ENCODE measurements at regions not wholly inside any gene's neighbourhood (a gene's known extent, or its start where the extent isn't known, plus 50 kb on each side); places are given as distances from the start of the nearest gene placed in this dataset.
"Not testable (repeated sequence)": the region's sequence is repeated elsewhere in the genome, so short reads cannot be mapped to it uniquely, and the experiment has no call there.

DNA sequence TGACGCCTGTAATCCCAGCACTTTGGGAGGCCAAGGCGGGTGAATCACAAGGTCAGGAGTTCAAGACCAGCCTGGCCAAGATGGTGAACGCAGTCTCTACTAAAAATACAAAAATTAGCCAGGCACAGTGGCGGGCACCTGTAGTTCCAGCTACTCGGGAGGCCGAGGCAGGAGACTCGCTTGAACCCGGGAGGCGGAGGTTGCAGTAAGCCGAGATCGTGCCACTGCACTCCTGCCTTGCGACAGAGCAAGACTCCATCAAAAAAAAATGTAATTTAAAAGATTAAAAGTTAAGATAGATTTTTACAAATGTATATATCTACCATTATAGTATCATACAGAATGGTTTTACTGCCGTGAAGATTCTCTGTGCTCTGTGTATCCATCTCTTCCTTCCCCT lies 1464.1 kb downstream of the FOXD4L5 start:
- H3K27me3 ChIP-seq = peaks cover 32% of the 10 kb centered on the region
- not testable (repeated sequence) for H3K4me1 ChIP-seq (ENCODE audit: low read depth); H3K9me3 ChIP-seq (ENCODE audit: low read depth)

DNA sequence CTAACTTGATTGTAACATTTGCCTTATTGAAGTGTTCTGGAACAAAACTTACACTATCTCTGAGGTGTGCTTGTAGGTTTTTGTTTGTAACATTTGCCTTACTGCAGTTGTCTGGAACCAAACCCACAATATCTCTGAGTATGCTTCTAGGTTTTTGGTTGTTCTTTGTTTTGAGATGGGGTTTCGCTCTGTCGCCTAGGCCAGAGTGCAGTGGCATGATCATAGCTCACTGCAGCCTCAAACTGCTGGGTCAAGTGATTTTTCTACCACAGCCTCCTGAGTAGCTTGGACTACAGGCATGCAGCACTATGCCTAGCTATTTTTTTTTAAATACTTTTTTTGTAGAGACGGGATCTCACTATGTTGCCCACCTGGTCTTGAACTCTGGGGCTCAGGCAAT lies 1464.6 kb downstream of the FOXD4L5 start:
- not testable (repeated sequence) for H3K4me3 ChIP-seq; H3K9me3 ChIP-seq (ENCODE audit: low read depth); H3K4me1 ChIP-seq (ENCODE audit: low read depth); H3K36me3 ChIP-seq; DNase-seq (ENCODE audit: low read depth in 1 of 2, low spot score in 1 of 2); H3K27ac ChIP-seq
- H3K27me3 ChIP-seq = peaks cover 32% of the 10 kb centered on the region

More for the DNA sequence above, 1464.1 kb downstream of the FOXD4L5 start:
- H3K36me3 ChIP-seq; H3K27ac ChIP-seq; DNase-seq (ENCODE audit: low read depth in 1 of 2, low spot score in 1 of 2); H3K4me3 ChIP-seq: not testable (repeated sequence)

DNA sequence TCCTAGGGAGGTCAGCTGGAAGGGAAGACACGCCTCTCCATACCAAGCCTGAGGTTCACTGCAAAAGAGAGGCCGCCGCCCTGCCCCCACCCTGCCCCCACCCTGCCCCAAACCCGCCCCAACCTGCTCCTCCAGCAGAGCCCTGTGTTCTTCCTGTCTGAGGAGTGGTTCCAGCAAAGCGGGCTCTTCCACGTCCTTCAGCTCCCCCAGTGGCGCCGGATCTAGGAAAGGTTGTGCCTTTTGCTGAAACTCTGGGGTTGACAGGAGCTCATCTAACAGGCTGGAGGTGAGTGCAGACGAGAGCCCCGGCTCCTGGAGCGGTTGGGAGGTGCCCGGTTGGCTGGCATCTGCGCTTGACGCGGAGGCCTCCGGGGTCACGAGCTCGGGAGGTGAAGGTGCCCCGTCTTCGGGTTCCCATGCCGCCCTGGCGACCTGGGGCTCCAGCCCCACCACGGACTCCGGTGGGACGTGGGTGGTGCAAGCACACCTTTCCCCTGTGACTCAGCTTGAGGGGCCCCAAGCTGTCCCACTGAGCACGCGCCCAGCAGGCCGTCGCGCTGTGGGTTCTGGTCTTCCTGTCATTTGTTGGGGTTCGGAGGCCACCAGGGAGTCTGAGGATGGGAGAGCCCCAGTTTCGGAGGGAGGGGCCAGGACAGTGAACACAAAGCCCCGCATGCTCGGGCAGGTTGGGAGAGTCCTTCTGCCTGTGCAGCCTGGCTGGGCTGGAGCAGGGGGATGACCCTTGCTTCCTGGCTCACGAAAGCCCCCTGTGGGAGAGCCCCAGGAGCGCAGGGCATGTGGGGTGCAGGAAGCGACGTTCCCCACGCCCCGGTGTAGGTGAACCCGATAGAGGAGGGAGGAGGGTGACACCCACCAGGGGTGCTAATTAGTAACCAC lies 1467.1 kb downstream of the FOXD4L5 start:
- TF ChIP-seq, protein P1, sequence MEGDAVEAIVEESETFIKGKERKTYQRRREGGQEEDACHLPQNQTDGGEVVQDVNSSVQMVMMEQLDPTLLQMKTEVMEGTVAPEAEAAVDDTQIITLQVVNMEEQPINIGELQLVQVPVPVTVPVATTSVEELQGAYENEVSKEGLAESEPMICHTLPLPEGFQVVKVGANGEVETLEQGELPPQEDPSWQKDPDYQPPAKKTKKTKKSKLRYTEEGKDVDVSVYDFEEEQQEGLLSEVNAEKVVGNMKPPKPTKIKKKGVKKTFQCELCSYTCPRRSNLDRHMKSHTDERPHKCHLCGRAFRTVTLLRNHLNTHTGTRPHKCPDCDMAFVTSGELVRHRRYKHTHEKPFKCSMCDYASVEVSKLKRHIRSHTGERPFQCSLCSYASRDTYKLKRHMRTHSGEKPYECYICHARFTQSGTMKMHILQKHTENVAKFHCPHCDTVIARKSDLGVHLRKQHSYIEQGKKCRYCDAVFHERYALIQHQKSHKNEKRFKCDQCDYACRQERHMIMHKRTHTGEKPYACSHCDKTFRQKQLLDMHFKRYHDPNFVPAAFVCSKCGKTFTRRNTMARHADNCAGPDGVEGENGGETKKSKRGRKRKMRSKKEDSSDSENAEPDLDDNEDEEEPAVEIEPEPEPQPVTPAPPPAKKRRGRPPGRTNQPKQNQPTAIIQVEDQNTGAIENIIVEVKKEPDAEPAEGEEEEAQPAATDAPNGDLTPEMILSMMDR (IDR thresholded peaks at IDR 0.05; ENCODE audit: low read depth, low read length) = no peak
- no peak overlapping the region for H3K4me3 ChIP-seq
- no peak overlapping the region for H3K27ac ChIP-seq
- peak; percentile 13 to 15 for DNase-seq (ENCODE audit: low read depth in 1 of 2, low spot score in 1 of 2)
- H3K36me3 ChIP-seq = no peaks in the 10 kb centered on the region
- H3K9me3 ChIP-seq (ENCODE audit: low read depth) = no peaks in the 10 kb centered on the region
- H3K27me3 ChIP-seq = peaks cover 32% of the 10 kb centered on the region
- H3K4me1 ChIP-seq (ENCODE audit: low read depth) = no peaks in the 10 kb centered on the region

GRCh38 chr9:63816751-63817621 lies 1468.0 kb downstream of the FOXD4L5 start:
- TF ChIP-seq, protein P1 (IDR thresholded peaks at IDR 0.05; ENCODE audit: low read depth, low read length) = no peak
- H3K27me3 ChIP-seq = peaks cover 32% of the 10 kb centered on the region
- H3K36me3 ChIP-seq = no peaks in the 10 kb centered on the region
- H3K4me3 ChIP-seq = no peak overlapping the region
- no peaks in the 10 kb centered on the region for H3K4me1 ChIP-seq (ENCODE audit: low read depth)
- no peak overlapping the region for H3K27ac ChIP-seq
- no peaks in the 10 kb centered on the region for H3K9me3 ChIP-seq (ENCODE audit: low read depth)
- DNase-seq (ENCODE audit: low read depth in 1 of 2, low spot score in 1 of 2) = peak; percentile 68 to 92

DNA sequence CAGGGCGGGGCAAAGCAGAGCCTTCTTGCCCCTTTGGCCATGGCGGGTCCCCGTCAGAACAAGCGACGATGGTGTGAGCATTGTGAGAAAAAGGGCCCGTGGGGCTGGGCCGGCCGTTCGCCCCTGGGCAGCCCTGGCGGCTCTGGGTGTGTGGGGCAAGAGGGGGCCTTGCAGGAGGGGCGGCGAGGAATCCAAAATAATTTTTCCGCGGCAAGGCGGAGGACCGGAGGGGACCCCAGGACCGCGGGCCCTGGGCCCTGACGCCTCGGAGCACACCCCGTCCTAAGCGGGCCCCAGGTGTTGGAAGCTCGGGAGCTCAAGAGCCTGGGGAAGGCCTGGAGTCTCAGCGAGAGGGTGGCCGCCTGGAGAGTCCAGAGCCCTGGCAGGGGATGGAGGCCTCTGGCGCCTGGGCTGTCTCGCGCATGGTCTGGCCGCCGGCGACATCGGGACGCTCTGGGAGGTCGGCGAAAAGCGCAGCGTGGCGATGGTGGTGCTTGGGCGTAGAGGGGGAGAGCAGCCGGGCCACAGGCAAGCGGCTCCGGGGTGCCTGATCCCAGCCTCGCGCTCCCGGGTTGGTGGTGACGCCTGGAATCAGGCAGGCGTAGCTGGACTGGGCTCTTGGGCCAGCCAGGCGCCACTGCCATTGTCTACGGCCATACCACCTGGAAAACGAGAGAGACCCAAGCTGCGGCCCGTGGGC lies 1469.9 kb downstream of the FOXD4L5 start:
- not testable (repeated sequence) for H3K9me3 ChIP-seq (ENCODE audit: low read depth); H3K27ac ChIP-seq; H3K4me1 ChIP-seq (ENCODE audit: low read depth); DNase-seq (ENCODE audit: low read depth in 1 of 2, low spot score in 1 of 2); H3K4me3 ChIP-seq; H3K36me3 ChIP-seq
- peaks cover 22% of the 10 kb centered on the region for H3K27me3 ChIP-seq

GRCh38 chr9:63813391-63814021 lies 1471.5 kb downstream of the FOXD4L5 start:
- DNase-seq (ENCODE audit: low read depth in 1 of 2, low spot score in 1 of 2); H3K4me1 ChIP-seq (ENCODE audit: low read depth); H3K36me3 ChIP-seq; H3K27ac ChIP-seq; H3K4me3 ChIP-seq; H3K9me3 ChIP-seq (ENCODE audit: low read depth): not testable (repeated sequence)
- peaks cover 18% of the 10 kb centered on the region for H3K27me3 ChIP-seq

DNA sequence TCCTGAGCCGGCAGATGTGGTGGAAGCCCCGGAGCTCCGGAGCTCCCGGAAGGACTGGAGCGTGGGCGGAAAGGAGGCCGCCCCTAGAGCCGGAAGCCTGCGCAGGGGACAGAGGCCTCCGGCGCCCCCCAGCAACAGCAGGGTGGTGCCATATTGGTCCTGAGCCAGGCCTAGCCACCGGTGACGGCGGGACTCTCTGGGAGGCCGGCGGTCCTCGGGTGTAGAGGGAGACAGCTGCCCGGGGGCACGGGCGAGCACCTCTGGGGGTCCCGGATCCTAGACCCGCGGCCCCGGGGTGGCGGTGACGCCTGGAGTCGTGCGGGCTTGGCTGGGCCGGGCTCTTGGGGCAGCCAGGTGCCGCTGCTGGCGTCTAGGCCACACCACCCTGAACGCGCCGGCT lies 1472.2 kb downstream of the FOXD4L5 start:
- not testable (repeated sequence) for H3K27ac ChIP-seq; H3K4me1 ChIP-seq (ENCODE audit: low read depth); H3K4me3 ChIP-seq; DNase-seq (ENCODE audit: low read depth in 1 of 2, low spot score in 1 of 2); H3K36me3 ChIP-seq; H3K9me3 ChIP-seq (ENCODE audit: low read depth)
- H3K27me3 ChIP-seq = peaks cover 16% of the 10 kb centered on the region

DNA sequence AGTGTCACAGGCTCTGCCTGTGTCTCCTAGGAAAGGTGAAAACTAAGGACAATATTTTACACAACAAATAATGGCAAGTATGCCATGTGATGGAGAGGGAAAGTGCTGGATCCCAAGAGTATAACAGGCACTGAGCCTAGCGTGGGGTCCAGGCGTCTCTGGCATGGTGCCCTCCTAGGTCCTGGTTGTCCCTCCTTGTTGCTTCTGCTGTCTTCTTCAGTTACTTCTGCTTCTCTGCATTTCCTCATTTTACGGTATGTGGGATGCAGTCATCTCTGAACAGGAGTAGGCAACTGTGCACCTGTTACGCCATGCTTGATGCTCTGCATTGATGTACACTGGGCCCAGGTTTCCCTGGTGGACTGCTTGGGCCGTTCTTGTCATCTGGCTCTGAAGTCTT lies 1480.8 kb downstream of the FOXD4L5 start:
- not testable (repeated sequence) for H3K27ac ChIP-seq; H3K36me3 ChIP-seq; H3K27me3 ChIP-seq; H3K4me3 ChIP-seq; H3K4me1 ChIP-seq (ENCODE audit: low read depth); H3K9me3 ChIP-seq (ENCODE audit: low read depth); DNase-seq (ENCODE audit: low read depth in 1 of 2, low spot score in 1 of 2)

- not testable (repeated sequence) for H3K4me3 ChIP-seq
These were observed 1490.8 kb downstream of the FOXD4L5 start for GRCh38 chr9:63794081-63794685.

DNA sequence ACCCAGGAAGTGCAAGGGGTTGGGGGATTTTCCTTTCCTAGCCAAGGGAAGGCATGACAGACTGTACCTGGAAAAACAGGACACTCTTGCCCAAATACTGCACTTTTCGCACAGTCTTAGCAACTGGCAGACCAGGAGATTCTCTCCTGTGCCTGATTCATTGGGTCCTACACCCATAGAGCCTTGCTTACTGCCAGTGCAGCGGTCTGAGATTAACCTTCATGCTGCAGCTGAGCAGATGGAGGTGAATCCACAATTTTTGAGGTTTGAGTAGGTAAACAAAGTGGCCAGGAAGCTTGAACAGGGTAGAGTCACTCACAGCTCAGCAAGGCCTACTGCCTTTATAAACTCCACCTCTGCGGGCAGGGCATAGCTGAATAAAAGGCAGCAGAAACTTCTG lies 1497.6 kb downstream of the FOXD4L5 start:
- H3K4me1 ChIP-seq (ENCODE audit: low read depth); H3K27ac ChIP-seq; H3K9me3 ChIP-seq (ENCODE audit: low read depth); H3K4me3 ChIP-seq; H3K27me3 ChIP-seq; H3K36me3 ChIP-seq; DNase-seq (ENCODE audit: low read depth in 1 of 2, low spot score in 1 of 2): not testable (repeated sequence)

More at GRCh38 chr9:63794081-63794685, 1490.8 kb downstream of the FOXD4L5 start:
- H3K27ac ChIP-seq; H3K9me3 ChIP-seq (ENCODE audit: low read depth); H3K4me1 ChIP-seq (ENCODE audit: low read depth); H3K27me3 ChIP-seq; H3K36me3 ChIP-seq; DNase-seq (ENCODE audit: low read depth in 1 of 2, low spot score in 1 of 2): not testable (repeated sequence)

Data from cardiac muscle cell (in vitro differentiated cells and primary cell).